ENCODE measurements at regions not wholly inside any gene's neighbourhood (a gene's known extent, or its start where the extent isn't known, plus 50 kb on each side); places are given as distances from the start of the nearest gene placed in this dataset.

GRCh38 chr14:71638523-71639196 lies 293.6 kb upstream of the RGS6 start:
- no peak for FAIRE-seq
- CTCF ChIA-PET (ENCODE audit: low intra/inter-chr PET ratio) = no interaction called here

More at GRCh38 chr14:71638523-71639196, 293.6 kb upstream of the RGS6 start:
- DNase-seq (ENCODE audit: extremely low read depth in 1 of 4, low spot score in 3 of 4) = no peak
- Histone ChIP-seq H3K36me3 (ENCODE audit: control insufficient read depth, insufficient read depth, low read length) (no peaks in the 10 kb centered on the region), H4K20me1 (replicated peaks; ENCODE audit: control insufficient read depth, insufficient read depth, low read length) (no peaks in the 10 kb centered on the region), H3K9me3 (replicated peaks; ENCODE audit: control insufficient read depth, insufficient read depth, low read depth, low read length) (no peaks in the 10 kb centered on the region), H3K4me1 (replicated peaks in 1 of 2; ENCODE audit: control insufficient read depth in 2 of 2, insufficient read depth in 2 of 2, low read length in 2 of 2) (no peaks in the 10 kb centered on the region), H3K27me3 (ENCODE audit: control insufficient read depth in 2 of 2, insufficient read depth in 2 of 2, low read length in 2 of 2) (no peaks in the 10 kb centered on the region), H3K79me2 (ENCODE audit: control insufficient read depth, insufficient read depth, low read length) (no peaks in the 10 kb centered on the region), H3K4me2 (ENCODE audit: insufficient read depth, low read length) (no peak overlapping the region), H3K27ac (ENCODE audit: extremely low read depth, low read depth, low read length) (no peak overlapping the region), H3K4me3 (no peak overlapping the region), H3K9me1 (ENCODE audit: control insufficient read depth, insufficient read depth, low read length) (no peaks in the 10 kb centered on the region), H3K9ac (ENCODE audit: insufficient read depth in 1 of 2, low read depth in 2 of 2, low read length in 2 of 2) (no peak overlapping the region), H2AFZ (ENCODE audit: low read depth, low read length) (no peak overlapping the region)
- TF ChIP-seq GMEB1 (CRISPR knock-in tag; IDR thresholded peaks at IDR 0.05) (no peak), ZNF217 (CRISPR knock-in tag; IDR thresholded peaks at IDR 0.05) (no peak), PHF20 (IDR thresholded peaks at IDR 0.05; ENCODE audit: partially characterized antibody) (no peak), CXXC5 (CRISPR knock-in tag; IDR thresholded peaks at IDR 0.05) (no peak), ZFPM2 (CRISPR knock-in tag; IDR thresholded peaks at IDR 0.05) (no peak), ELK3 (CRISPR knock-in tag; IDR thresholded peaks at IDR 0.05) (no peak), RFX1 (IDR thresholded peaks at IDR 0.05) (no peak), CLOCK (CRISPR knock-in tag; IDR thresholded peaks at IDR 0.05; ENCODE audit: borderline replicate concordance) (no peak)
- intact Hi-C loops (cut with micrococcal nuclease) = no loop called here
- no TSS peak for BruUV-seq (replicated peaks)
- in situ Hi-C loops (cut with MboI) = no loop called here
- 47% methylated on average over 3 of the region's 3 CpGs for WGBS (ENCODE audit: insufficient coverage, low coverage, missing lambda C conversion rate)
- no peak for ATAC-seq
- POLR2A ChIA-PET = no interaction called here

Measured in K562 (cell line).